Body of pancreas (tissue), 4 donors: ENCODE measurements at regions not wholly inside any gene's neighbourhood (a gene's known extent, or its start where the extent isn't known, plus 50 kb on each side); places are given as distances from the start of the nearest gene placed in this dataset.

Source experiments
- CTCF ChIP-seq, 7 experiments: fragments of 450-650 bp in 4 of 7; fragments of 200-600 bp in 3 of 7; sonication (generic) in 3 of 7; IDR thresholded peaks; one replicate each; pipeline ENCODE4 v1.5.1; 2016 to 2019; ENCODE audit warnings: antibody characterized with exemption in 7 of 7
- POLR2A ChIP-seq, 3 donors: fragments of 450-650 bp; IDR thresholded peaks; one replicate each; pipeline ENCODE4 v1.6.1; 2016; ENCODE audit warnings: antibody characterized with exemption in 3 of 3, mild to moderate bottlenecking in 2 of 3

- TF ChIP-seq CTCF (IDR thresholded peaks at IDR 0.05) (no peak), POLR2A (IDR thresholded peaks at IDR 0.05) (no peak)
Measured at GRCh38 chr1:222976453-222976852, 161.6 kb downstream of the DISP1 start.
